ENCODE measurements at regions not wholly inside any gene's neighbourhood (a gene's known extent, or its start where the extent isn't known, plus 50 kb on each side); places are given as distances from the start of the nearest gene placed in this dataset.

- 81 to 90% (median 84%) methylated on average over 2 of the region's 2 CpGs for WGBS, 5 donors
- intact Hi-C loops (cut with DNase I; ENCODE audit: low total_unique reads) = no loop called here
- Histone ChIP-seq H3K27me3 (no peaks in the 10 kb centered on the region), H3K27ac (no peak overlapping the region), H3K36me3 (no peaks in the 10 kb centered on the region), H3K4me1 (no peaks in the 10 kb centered on the region), H3K9me3 (no peaks in the 10 kb centered on the region), H3K4me3 (no peak overlapping the region)
- DNase-seq = no peak
- TF ChIP-seq EP300 (IDR thresholded peaks at IDR 0.05) (no peak), POLR2A (IDR thresholded peaks at IDR 0.05) (no peak), CTCF (IDR thresholded peaks at IDR 0.05) (no peak), POLR2AphosphoS5 (IDR thresholded peaks at IDR 0.05) (no peak)
Measured at GRCh38 chr6:80467408-80467807, 360.9 kb downstream of the BCKDHB start.

- no peak for TF ChIP-seq EP300 (IDR thresholded peaks at IDR 0.05)
- TF ChIP-seq POLR2A (IDR thresholded peaks at IDR 0.05) = no peak
- no peak for TF ChIP-seq CTCF (IDR thresholded peaks at IDR 0.05)
- no peak for TF ChIP-seq POLR2AphosphoS5 (IDR thresholded peaks at IDR 0.05)
- H3K36me3 ChIP-seq = no peaks in the 10 kb centered on the region
- H3K4me1 ChIP-seq = no peaks in the 10 kb centered on the region
- no peak overlapping the region for H3K27ac ChIP-seq
- 90 to 98% (median 96%) methylated on average over 2 of the region's 2 CpGs for WGBS, 5 donors
- H3K9me3 ChIP-seq = no peaks in the 10 kb centered on the region
- H3K4me3 ChIP-seq = no peak overlapping the region
- H3K27me3 ChIP-seq = no peaks in the 10 kb centered on the region
- no peak for DNase-seq
- intact Hi-C loops (cut with DNase I; ENCODE audit: low total_unique reads) = no loop called here
Measured at GRCh38 chr6:80466981-80467380, 360.5 kb downstream of the BCKDHB start.

DNA sequence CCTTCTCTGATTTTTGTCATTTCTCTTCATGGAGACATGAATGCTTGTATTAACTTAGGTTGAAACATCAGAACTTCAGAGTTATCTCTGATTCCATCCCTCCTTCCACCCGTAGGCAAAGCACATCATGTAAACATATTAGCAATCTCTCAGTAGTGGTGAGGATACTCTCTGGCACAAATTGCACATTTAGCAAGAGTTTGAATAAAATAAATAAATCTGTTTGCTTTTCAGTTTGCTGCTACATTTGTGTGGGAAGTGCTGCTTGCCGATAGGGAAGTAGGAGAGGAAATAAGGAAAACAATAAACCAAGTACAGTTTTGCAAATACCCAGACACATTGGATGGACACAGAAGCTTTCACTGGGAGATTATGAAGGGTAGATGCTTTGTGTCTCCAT is 359.0 kb downstream of the BCKDHB start:
- Histone ChIP-seq H3K27me3 (no peaks in the 10 kb centered on the region), H3K4me3 (no peak overlapping the region), H3K27ac (no peak overlapping the region), H3K4me1 (no peaks in the 10 kb centered on the region), H3K9me3 (no peaks in the 10 kb centered on the region), H3K36me3 (no peaks in the 10 kb centered on the region)
- 54 to 72% (median 62%) methylated on average over 2 of the region's 2 CpGs for WGBS, 5 donors
- no peak for DNase-seq
- intact Hi-C loops (cut with DNase I; ENCODE audit: low total_unique reads) = no loop called here
- TF ChIP-seq CTCF (IDR thresholded peaks at IDR 0.05) (no peak), POLR2AphosphoS5 (IDR thresholded peaks at IDR 0.05) (no peak), POLR2A (IDR thresholded peaks at IDR 0.05) (no peak), EP300 (IDR thresholded peaks at IDR 0.05) (no peak)

GRCh38 chr6:80464901-80465300 is 358.4 kb downstream of the BCKDHB start:
- no peak for DNase-seq
- no peak for TF ChIP-seq CTCF (IDR thresholded peaks at IDR 0.05)
- TF ChIP-seq POLR2AphosphoS5 (IDR thresholded peaks at IDR 0.05) = no peak
- TF ChIP-seq POLR2A (IDR thresholded peaks at IDR 0.05) = no peak
- no peak for TF ChIP-seq EP300 (IDR thresholded peaks at IDR 0.05)
- intact Hi-C loops (cut with DNase I; ENCODE audit: low total_unique reads) = no loop called here

More at GRCh38 chr6:80464901-80465300, 358.4 kb downstream of the BCKDHB start:
- Histone ChIP-seq H3K4me1 (no peaks in the 10 kb centered on the region), H3K36me3 (no peaks in the 10 kb centered on the region), H3K27ac (no peak overlapping the region), H3K27me3 (no peaks in the 10 kb centered on the region), H3K4me3 (no peak overlapping the region), H3K9me3 (no peaks in the 10 kb centered on the region)

Measured in stomach (tissue), 8 donors.